Neural cell (in vitro differentiated cells): ENCODE measurements at regions not wholly inside any gene's neighbourhood (a gene's known extent, or its start where the extent isn't known, plus 50 kb on each side); places are given as distances from the start of the nearest gene placed in this dataset.

Experiments
- CTCF ChIP-seq: fragments of 450-650 bp; IDR thresholded peaks from 2 replicates; pipeline ENCODE4 v1.5.1; 2014; ENCODE audit warnings: antibody characterized with exemption, mild to moderate bottlenecking, moderate library complexity; ENCODE audit not compliant: poor library complexity, severe bottlenecking
- EP300 ChIP-seq: fragments of 450-650 bp; conservative IDR thresholded peaks from 2 replicates; pipeline ENCODE4 v1.6.1; 2014; ENCODE audit warnings: antibody characterized with exemption, mild to moderate bottlenecking, moderate library complexity; ENCODE audit not compliant: poor library complexity, severe bottlenecking
- EZH2 ChIP-seq: fragments of 200-600, 300-800 bp; shearing (Covaris generic), sonication (generic); IDR thresholded peaks from 2 replicates; pipeline ENCODE4 v1.6.1; 2014; ENCODE audit warnings: antibody characterized with exemption, low read length, borderline replicate concordance, mild to moderate bottlenecking; ENCODE audit not compliant: insufficient read depth, poor library complexity, severe bottlenecking
- MXI1 ChIP-seq: fragments of 450-650 bp; conservative IDR thresholded peaks from 2 replicates; pipeline ENCODE4 v1.6.1; 2014; ENCODE audit warnings: antibody characterized with exemption, mild to moderate bottlenecking; ENCODE audit not compliant: poor library complexity, severe bottlenecking
- POLR2AphosphoS5 ChIP-seq: IDR thresholded peaks from 2 replicates; pipeline ENCODE4 v1.6.1; 2012
- RAD21 ChIP-seq: fragments of 450-650 bp; conservative IDR thresholded peaks from 2 replicates; pipeline ENCODE4 v1.6.1; 2014; ENCODE audit warnings: antibody characterized with exemption, mild to moderate bottlenecking, moderate library complexity
- SMC3 ChIP-seq: fragments of 450-650 bp; conservative IDR thresholded peaks from 2 replicates; pipeline ENCODE4 v1.6.1; 2014; ENCODE audit warnings: antibody characterized with exemption, mild to moderate bottlenecking, moderate library complexity; ENCODE audit not compliant: poor library complexity

- no peak for TF ChIP-seq MXI1
- no peak for TF ChIP-seq EZH2
- TF ChIP-seq POLR2AphosphoS5: no peak
- TF ChIP-seq EP300: no peak
- no peak for TF ChIP-seq RAD21
- TF ChIP-seq CTCF: no peak
- TF ChIP-seq SMC3: no peak
Observed at GRCh38 chr6:148143771-148144170, 198.9 kb upstream of the SASH1 start.
